HG03280 (cell line): ENCODE measurements at regions not wholly inside any gene's neighbourhood (a gene's known extent, or its start where the extent isn't known, plus 50 kb on each side); places are given as distances from the start of the nearest gene placed in this dataset.

Experiments
- ATAC-seq: cut with Tn5 transposase; IDR thresholded peaks from one replicate; pipeline ENCODE4 v1.9.1; 2021; ENCODE audit warnings: mild to moderate bottlenecking, moderate library complexity; ENCODE audit not compliant: unreplicated experiment

DNA sequence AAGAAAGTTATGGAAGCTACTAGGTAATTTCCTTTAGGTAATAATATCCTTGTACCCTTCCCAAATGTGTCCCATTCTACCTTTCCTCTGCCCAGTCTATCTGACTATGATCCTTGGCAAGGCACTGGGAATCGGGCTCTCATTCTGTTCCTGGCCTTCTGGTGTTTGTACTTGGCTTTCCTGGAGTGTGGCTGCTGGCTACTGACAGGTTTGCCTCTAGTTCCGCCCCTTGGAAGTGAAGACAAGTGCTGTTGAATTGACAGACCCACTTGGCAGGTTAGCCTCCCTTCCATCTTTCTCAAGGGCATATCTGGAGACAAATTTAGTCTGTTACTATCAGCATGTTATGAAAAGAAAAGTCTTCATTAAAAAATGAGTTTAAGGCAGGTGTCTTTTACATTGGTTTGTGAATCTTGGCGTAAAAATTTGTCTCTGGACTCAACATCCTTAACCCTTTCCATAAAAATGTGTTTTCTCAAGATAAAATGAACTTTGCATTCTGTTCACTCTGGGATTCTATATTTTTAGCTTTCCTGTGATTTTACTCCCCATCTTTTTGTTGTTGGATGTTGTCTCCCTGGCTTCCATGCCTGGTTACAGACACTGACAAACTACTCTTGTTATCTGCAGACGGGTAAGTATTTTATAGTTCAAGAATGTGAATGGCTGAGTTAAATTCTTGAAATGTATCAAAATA lies 287.4 kb upstream of the PDGFD start:
- ATAC-seq: no peak

DNA sequence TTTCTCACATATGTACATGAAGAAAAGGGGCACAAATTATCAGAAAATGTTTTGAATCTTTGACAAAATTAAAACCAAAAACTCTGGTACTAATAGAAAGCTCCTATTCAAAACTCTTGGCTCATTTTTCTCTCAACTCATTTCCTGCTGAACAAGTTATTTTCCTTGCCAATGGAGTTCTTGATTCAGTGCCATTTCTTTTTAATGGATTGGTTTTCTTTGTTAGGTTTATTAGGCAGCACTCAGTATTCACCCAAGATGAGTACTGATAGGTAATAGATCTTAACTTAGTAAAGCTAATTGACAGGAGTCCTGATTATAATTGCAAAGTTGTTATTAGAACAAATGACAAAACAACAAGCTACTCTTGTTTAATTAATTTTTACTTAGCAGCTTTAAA lies 279.4 kb upstream of the PDGFD start:
- ATAC-seq: no peak

DNA sequence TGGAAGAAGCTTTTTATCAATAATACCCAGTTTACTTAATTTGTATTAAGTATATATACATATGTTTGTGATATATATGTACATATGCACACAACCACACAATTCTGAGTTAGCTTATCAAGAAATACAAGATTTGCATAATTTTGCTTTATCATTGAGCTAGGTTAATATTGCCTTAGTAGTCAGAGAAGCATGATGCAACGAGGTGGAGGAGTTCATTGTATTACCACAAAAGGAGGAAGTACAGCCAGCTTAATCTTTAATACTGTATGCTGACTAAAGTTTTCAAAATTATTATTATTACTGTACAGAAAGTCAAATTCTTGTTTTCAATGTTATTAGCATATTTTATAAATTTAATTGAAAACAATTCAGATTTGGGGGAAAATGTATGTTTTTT lies 278.4 kb upstream of the PDGFD start:
- ATAC-seq: no peak

DNA sequence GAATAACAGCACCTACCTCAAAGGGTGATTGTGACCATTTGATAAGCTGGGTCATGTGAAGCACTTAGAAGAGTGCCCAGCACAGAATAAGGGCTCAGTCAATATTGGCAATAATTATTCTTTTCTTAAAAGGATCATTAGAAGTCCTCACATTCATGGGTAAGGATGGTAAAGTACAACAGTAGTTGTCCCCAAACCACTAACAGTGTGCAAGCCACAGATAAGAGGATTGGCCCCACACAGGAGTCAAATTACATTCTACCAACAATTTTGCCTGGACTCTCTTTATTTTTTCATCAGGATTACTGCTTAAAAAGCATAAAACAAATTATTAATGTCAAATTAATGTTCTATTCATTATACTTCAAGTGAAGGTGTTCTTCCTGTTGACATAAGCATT lies 271.5 kb upstream of the PDGFD start:
- no peak for ATAC-seq

DNA sequence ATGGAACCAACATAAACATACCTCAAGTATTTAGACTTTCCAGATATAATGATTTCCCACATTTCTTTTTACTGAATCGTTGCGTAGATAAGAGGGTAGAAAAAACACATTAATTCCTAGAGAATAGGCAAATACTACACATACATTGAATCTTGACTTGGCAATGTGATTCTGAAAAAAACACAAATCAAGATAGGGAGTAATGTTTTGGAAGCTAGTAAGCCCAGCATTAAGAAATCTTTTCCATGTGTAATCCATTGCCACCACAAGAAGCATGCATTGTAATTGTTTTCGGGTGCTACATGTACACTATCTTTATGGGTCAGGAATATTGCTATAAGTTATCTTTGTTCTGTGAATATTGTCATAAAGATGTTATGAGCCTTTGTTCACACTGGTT lies 269.8 kb upstream of the PDGFD start:
- no peak for ATAC-seq

DNA sequence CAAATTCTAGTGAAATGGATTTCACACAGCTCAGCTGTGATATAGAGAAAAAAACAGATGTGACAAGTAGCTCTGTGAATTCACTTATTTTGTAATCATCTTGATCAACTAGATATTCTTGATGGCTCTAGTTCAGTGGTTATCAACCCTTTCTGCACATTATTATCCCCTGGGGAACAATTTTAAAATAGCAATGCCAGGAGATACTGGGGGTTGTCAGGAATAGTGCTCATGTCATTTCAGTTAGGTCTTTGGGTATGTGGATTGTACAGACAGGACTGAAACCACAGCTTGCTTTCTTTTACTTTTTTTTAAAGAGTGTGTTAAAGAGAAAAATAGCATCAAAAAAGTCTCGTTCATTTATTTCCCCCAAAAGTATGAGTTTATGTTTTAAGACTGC lies 269.0 kb upstream of the PDGFD start:
- ATAC-seq: no peak

DNA sequence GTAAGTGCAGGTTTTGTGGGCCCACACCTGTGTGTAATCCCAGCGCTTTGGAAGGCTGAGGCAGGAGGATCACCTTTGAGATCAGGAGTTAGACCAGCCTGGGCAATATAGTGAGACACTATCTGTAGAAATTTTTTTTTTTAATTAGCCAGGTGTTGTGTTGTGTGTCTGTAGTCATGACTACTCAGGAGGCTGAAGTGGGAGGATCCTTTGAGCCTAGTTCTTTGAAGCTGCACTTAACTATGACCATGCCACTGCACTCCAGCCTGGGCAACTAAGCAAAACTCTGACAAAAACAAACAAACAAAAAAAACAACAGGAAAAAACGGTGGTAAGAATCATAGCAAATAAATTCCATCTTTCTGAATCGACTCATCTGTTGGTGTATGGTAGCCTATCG lies 268.6 kb upstream of the PDGFD start:
- ATAC-seq: no peak

DNA sequence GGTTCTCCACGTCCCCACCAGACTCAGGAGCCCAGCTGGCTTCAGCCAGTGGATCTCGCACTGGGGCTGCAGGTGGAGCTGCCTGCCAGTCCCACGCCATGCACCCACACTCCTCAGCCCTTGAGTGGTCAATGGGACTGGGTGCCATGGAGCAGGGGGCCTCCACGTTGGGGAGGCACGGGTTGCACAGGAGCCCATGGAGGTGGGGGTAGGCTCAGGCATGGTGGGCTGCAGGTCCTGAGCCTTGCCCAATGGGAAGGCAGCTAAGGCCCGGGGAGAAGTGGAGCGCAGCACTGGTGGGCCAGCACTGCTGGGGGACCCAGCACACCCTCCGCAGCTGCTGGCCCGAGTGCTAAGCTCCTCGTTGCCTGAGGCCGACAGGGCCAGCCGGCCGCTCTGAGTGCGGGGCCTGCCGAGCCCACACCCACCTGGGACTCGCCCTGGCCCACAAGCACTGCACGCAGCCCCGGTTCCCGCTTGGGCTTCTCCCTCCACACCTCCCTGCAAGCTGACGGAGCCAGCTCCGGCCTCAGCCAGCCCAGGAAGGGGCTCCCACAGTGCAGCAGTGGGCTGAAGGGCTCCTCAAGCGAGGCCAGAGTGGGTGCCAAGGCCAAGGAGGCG lies 258.5 kb upstream of the PDGFD start:
- ATAC-seq: no peak

DNA sequence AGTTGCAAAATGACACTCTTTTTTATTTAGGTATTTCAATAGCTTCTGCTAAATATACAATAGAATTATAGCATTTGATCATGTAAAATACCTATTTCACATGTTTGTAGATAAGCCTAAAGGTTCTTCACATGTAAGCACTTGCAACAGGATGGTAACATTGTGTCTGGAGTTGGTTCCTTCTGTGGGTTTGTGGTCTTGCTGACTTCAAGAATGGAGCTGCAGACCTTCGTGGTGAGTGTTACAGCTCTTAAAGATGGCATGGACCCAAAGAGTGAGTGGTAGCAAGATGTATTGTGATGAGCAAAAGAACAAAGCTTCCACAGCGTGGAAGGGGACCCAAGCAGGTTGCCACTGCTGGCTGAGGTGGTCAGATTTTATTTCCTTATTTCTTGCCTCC lies 246.4 kb upstream of the PDGFD start:
- no peak for ATAC-seq

DNA sequence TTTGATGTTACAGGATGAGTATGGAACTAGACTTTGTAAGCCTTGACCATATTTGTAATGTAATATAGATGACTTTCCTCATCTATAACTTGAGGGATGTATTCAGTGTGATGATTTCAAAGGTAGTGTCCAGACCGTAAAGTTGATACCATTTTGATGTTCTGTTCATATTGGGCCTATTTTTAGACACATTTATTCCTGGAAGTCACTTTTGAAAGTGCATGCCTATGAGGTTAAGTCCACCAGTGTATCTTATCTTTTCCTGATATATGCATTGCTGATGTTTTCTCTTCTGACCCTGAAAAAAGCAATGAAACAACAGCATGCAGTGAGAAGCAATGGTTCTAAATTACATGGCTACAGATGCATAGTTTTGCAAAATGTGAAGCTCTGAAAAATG lies 244.7 kb upstream of the PDGFD start:
- no peak for ATAC-seq

DNA sequence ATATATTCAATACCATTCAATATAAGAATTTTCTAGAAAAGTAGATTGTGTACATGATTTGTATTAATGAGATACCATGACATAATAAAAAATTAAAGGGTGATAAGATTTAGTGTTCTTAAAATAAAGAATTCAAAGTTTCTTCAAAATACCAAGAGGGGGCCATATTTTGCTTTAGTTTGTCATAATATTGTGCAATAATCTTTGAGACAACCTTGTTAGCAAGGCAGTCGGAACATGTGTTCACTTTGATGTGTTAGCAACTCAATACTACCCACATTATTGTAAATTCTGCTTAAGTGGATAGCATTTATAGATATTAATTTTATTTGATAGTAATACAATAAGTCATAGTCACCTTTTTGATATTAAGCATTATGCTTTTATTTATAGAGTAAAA lies 241.3 kb upstream of the PDGFD start:
- no peak for ATAC-seq

DNA sequence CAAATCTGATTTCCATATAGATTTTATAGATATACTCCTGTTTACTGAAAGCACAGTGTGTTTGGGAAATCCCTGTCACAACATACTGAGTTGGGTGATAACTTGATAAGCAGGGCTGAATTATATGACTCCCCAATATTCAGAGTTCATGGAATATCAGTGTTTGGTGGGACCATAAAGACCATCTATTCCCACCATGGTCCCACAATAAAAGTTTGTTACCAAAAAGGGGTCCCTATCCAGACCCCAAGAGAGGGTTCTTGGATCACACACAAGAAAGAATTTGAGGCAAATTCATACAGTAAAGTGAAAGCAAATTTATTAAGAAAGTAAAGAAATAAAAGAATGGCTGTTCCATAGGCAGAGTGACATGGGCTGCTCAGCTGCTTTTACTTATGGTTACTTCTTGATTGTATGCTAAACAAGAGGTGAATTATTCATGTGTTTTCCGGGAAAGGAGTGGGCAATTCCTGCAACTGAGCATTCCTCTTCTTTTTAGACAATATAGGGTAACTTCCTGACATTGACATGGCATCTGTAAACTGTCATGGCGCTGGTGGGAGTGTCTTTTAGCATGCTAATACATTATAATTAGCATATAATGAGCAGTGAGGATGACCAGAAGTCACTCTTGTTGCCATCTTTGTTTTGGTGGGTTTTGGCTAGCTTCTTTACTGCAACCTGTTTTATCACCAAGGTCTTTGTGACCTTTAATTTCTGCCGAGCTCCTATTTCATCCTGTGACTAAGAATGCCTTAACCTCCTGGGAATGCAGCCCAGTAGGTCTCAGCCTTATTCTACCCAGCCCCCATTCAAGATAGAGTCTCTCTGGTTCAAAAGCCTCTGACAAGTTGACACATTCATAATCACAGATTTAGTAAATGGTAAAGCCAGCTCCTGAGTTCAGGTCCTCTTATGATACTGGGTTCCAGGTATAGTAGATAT lies 240.6 kb upstream of the PDGFD start:
- no peak for ATAC-seq

DNA sequence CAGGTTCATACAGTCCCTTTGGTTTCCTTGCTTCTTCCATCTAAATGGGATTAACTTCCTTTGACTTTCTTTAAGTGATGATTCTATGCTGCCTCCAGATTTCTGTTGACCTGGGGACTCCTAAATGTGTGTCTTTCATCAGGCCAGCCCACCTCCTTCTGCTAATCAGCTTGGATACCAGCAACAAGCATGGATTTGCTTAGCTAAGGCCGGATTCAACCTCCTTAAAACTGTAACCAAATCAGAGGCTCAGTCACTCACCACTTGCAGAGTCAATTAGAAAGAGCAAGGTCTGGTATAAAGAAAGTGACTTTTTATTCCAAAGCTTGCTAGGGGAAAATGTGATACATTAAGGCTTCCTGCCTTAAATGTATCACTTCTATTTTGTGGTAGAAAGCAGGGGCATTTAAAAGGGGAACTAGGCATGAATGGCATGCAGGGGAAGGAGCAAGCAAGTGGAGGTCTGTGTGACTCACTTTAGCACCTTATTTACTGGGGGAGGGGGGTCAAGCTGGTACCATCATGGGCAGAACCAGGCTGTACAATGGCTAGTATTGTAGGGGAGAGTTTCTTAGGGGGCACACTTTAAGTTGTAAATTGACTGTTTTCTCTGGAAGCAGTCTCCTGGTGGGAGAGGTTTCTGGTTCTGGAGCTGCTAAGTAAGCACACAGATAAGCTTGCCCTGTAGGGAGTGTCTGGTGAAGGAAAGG lies 239.0 kb upstream of the PDGFD start:
- no peak for ATAC-seq

DNA sequence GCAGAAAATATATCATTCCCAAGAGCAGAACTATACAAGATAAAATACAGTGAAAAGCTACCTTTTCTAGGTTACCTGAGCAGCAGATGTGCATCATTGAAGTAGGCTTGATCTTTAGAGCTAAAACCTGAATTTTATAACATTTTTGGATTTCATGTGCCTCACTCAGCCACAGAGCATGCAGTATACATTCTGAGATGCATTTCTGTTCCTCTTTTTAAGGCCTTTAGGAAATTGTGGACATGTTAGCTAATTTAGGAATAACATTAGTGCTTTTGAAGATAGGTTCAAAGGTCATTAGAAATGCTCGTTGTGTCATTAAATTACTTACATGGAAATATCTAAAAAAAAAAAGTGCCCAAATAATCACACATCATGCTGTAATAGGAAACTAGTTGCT lies 230.6 kb upstream of the PDGFD start:
- ATAC-seq: no peak

DNA sequence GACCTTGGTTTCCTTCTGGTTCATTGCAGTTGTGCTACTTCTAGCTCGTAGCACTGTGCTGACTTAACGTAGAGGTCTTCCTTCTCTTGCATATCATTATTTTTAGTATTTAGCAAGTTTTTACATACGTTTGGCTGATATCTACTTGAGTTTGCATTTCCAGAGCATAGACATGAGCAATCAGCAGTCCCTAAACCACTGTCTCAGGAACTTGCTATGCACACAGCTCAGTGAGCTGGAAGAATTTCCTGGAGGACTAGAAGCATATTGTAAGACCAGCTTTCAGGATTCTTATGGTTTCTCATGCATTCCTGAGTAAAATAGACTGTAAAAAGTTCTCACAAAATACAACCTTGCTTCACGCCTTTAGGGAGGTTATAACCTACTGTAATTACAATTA lies 226.7 kb upstream of the PDGFD start:
- ATAC-seq: no peak

DNA sequence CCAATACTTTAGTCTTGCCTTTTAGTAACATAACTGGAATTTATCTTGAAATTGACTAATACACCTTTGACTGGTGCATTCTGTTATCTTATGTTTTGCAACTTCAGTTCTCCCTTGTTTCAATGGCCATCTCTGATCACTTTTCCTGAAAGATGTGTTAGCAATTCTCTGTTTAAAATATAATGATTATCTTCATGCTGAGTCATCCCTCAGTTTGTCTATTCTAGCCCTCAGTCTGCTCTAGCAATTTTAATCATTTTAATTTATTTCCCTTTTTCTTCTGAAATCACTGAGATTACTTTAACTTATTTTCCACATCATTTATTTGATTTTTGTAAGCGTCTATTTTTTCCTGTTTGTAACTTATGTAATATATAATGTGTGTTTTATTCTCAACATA lies 221.9 kb upstream of the PDGFD start:
- no peak for ATAC-seq

DNA sequence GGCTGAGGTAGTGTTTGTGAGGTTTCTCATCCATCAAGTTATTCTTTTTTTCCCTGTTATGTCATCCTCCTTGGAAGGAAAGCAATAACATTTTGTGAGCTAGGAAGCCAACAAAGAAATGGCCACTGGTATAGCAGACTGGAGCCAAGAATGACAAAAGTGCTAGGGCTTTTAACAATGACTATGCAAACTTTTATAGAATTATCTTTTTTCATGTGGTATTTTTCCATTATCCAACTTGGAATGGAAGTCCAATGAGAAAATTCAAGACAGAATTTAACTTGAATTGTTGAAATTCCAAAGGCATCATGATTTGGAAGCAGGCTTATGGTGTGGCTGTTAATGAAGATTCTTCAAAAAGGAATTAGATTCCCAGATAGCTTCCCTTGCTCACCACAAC lies 216.4 kb upstream of the PDGFD start:
- no peak for ATAC-seq

DNA sequence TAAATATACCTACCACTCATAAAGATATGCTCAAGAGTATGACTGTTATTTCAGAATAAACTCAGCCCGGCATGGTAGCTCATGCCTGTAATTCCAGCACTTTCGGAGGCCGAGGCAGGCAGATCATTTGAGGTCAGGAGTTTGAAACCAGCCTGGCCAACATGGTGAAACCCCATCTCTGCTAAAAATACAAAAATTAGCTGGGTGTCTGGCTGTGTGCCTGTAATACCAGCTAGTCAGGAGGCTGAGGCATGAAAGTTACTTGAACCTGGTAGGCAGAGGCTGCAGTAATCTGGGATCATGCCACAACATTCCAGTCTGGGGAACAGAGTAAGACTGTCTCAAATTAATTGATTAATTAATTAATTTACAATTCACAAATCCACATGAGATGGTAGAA lies 208.2 kb upstream of the PDGFD start:
- ATAC-seq: no peak

DNA sequence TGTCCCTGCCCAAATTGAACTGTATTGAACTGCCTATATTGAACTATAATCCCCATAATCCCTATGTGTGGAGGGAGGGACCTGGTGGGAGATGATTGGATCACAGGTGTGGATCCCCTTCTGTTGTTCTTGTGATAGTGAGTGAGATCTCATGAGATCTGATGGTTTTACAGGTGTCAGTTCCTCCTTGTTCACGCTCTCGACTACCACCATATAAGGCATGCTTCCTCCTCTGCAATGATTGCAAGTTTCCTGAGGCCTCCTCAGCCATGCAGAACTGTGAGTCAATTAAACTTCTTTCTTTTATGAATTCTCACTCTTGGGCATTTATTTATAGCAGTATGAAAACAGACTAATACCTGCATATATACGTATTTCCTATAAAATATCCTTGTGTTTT lies 206.5 kb upstream of the PDGFD start:
- ATAC-seq: peak; percentile 55

DNA sequence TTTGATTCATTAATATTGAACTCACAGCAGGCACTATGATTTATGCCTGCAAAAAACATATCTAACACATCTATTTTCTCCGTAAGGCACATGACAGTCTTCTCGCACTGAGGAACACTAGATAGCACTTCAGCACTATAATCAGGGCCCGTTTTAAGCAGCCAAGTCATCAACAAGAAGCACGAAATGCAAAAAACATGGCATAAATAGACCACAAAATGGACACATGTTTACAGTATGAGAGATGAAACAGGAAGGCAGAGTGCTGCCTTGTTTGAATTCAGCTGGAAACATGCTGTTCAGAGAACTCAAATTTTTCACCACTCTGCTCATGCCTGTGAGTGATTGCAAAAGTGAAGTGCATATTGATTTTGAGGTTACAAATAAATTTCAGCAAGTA lies 205.8 kb upstream of the PDGFD start:
- no peak for ATAC-seq

DNA sequence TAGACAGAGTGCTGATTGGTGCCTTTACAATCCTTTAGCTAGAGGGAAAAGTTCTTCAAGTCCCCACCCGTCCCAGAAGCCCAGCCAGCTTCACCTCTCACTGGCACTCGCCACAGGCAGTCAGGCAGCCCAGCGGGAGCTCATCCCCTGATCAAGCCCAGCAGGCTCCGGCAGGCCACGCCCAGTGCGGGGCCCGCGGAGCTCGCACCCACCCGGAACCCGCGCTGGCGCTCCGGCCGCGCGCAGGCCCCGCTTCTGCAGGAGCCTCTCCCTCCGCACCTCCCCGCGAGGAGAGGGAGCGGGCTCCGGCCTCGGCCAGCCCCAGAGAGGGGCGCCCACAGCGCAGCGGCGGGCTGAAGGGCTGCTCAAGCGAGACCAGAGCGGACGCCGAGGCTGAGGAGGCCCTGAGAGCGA lies 202.4 kb upstream of the PDGFD start:
- ATAC-seq: no peak
